Activated CD4-positive, alpha-beta T cell treated with anti-CD3 and anti-CD28 coated beads, Interleukin-2, amount 50 U/mL, for 48 hours (primary cell): ENCODE measurements at regions not wholly inside any gene's neighbourhood (a gene's known extent, or its start where the extent isn't known, plus 50 kb on each side); places are given as distances from the start of the nearest gene placed in this dataset.
"Not testable (repeated sequence)": the region's sequence is repeated elsewhere in the genome, so short reads cannot be mapped to it uniquely, and the experiment has no call there.

ENCODE experiments used
- DNase-seq, 2 experiments: peaks; one replicate each; pipeline ENCODE4 v3.0.0-alpha.2; 2020

- no peak for DNase-seq
Measured at GRCh38 chr6:154602708-154603107, 92.2 kb upstream of the CNKSR3 start.

- no peak for DNase-seq
Measured at GRCh38 chr6:154604119-154604518, 93.6 kb upstream of the CNKSR3 start.

- DNase-seq: peak in 1 of 2 experiments; percentile 46
Measured at GRCh38 chr6:154605178-154605881, 94.8 kb upstream of the CNKSR3 start.

- DNase-seq: no peak
Measured at GRCh38 chr6:154605882-154606370, 95.4 kb upstream of the CNKSR3 start.

GRCh38 chr6:154606457-154606856, 96.0 kb upstream of the CNKSR3 start:
- peak; percentile 93 to 95 for DNase-seq

- no peak for DNase-seq
Measured at GRCh38 chr6:154606860-154607259, 96.4 kb upstream of the CNKSR3 start.

GRCh38 chr6:154611241-154611640, 100.8 kb upstream of the CNKSR3 start:
- no peak for DNase-seq

GRCh38 chr6:154611847-154612246, 101.4 kb upstream of the CNKSR3 start:
- DNase-seq: no peak

GRCh38 chr6:154613137-154613676, 102.7 kb upstream of the CNKSR3 start:
- DNase-seq: no peak

GRCh38 chr6:154614101-154614500, 103.6 kb upstream of the CNKSR3 start:
- DNase-seq: no peak

GRCh38 chr6:154614641-154615040, 104.2 kb upstream of the CNKSR3 start:
- DNase-seq: no peak

- DNase-seq: no peak
Measured at GRCh38 chr6:154615483-154616025, 105.1 kb upstream of the CNKSR3 start.

- DNase-seq: no peak
Measured at GRCh38 chr6:154617175-154617574, 106.7 kb upstream of the CNKSR3 start.

GRCh38 chr6:154619146-154619545, 108.7 kb upstream of the CNKSR3 start:
- no peak for DNase-seq

- DNase-seq: no peak
Measured at GRCh38 chr6:154621686-154622085, 111.2 kb upstream of the CNKSR3 start.

GRCh38 chr6:154622618-154623336, 110.4 kb upstream of the SCAF8 start:
- no peak for DNase-seq

GRCh38 chr6:154623391-154623790, 109.8 kb upstream of the SCAF8 start:
- DNase-seq: no peak

- DNase-seq: no peak
Measured at GRCh38 chr6:154624038-154624599, 109.1 kb upstream of the SCAF8 start.

GRCh38 chr6:154624727-154625126, 108.5 kb upstream of the SCAF8 start:
- DNase-seq: not testable (repeated sequence)

GRCh38 chr6:154625721-154626120, 107.5 kb upstream of the SCAF8 start:
- DNase-seq: no peak

GRCh38 chr6:154629127-154629526, 104.1 kb upstream of the SCAF8 start:
- no peak for DNase-seq

- no peak for DNase-seq
Measured at GRCh38 chr6:154632119-154632518, 101.1 kb upstream of the SCAF8 start.

GRCh38 chr6:154637392-154637791, 95.8 kb upstream of the SCAF8 start:
- no peak for DNase-seq
